Gastroesophageal sphincter (tissue), 4 donors: ENCODE measurements at regions not wholly inside any gene's neighbourhood (a gene's known extent, or its start where the extent isn't known, plus 50 kb on each side); places are given as distances from the start of the nearest gene placed in this dataset.
"Not testable (repeated sequence)": the region's sequence is repeated elsewhere in the genome, so short reads cannot be mapped to it uniquely, and the experiment has no call there.

ENCODE experiments used
- ATAC-seq: fragments of 150-250 bp; one replicate; pipeline ENCODE4 v1.9.1; 2016; ENCODE audit warnings: mild to moderate bottlenecking, moderate library complexity
- H3K27ac ChIP-seq, 4 donors: fragments of 200-600 bp; sonication (generic) in 3 of 4; 1 replicate in 3 of 4; 2 replicates in 1 of 4; pipeline ENCODE4 v1.5.1; 2016 to 2019
- H3K27me3 ChIP-seq: fragments of 200-600 bp; sonication (generic); one replicate; pipeline ENCODE4 v1.5.1; 2019
- H3K36me3 ChIP-seq, 2 donors: fragments of 200-600 bp; sonication (generic); one replicate each; pipeline ENCODE4 v1.5.1; 2019; ENCODE audit warnings: control low read depth in 1 of 2
- H3K4me1 ChIP-seq, 3 donors: fragments of 200-600 bp; sonication (generic); 1 replicate in 2 of 3; 2 replicates in 1 of 3; pipeline ENCODE4 v1.5.1; 2016 to 2019; ENCODE audit warnings: control low read depth in 2 of 3
- H3K4me3 ChIP-seq, 2 donors: fragments of 200-600 bp; sonication (generic); one replicate each; pipeline ENCODE4 v1.5.1; 2019; ENCODE audit warnings: mild to moderate bottlenecking in 1 of 2, moderate library complexity in 1 of 2
- H3K9me3 ChIP-seq, 3 donors: fragments of 200-600 bp; sonication (generic); one replicate each; pipeline ENCODE4 v1.5.1; 2017 to 2019; ENCODE audit warnings: control low read depth in 2 of 3
- CTCF ChIP-seq, 4 experiments: fragments of 200-600 bp in 2 of 4; fragments of 450-650 bp in 2 of 4; sonication (generic) in 1 of 4; IDR thresholded peaks; one replicate each; pipeline ENCODE4 v1.5.1; 2017 to 2019; ENCODE audit warnings: antibody characterized with exemption in 4 of 4, mild to moderate bottlenecking in 2 of 4, moderate library complexity in 2 of 4
- EP300 ChIP-seq: sonication (generic); formaldehyde crosslinking; IDR thresholded peaks from one replicate; pipeline ENCODE4 v1.6.1; 2017; ENCODE audit warnings: antibody characterized with exemption, mild to moderate bottlenecking
- POLR2A ChIP-seq, 2 donors: fragments of 450-650 bp; IDR thresholded peaks; one replicate each; pipeline ENCODE4 v1.6.1; 2017; ENCODE audit warnings: antibody characterized with exemption in 2 of 2, mild to moderate bottlenecking in 2 of 2, moderate library complexity in 1 of 2
- POLR2AphosphoS5 ChIP-seq: sonication (generic); formaldehyde crosslinking; IDR thresholded peaks from one replicate; pipeline ENCODE4 v1.6.1; 2017; ENCODE audit warnings: antibody characterized with exemption
- WGBS, 2 donors: methylation state at CpG; one replicate each; pipeline ENCODE4 v1.1.5; 2018; ENCODE audit warnings: low coverage in 1 of 2; 5-methylcytosine and 5-hydroxymethylcytosine counted together

GRCh38 chr10:120047926-120048325, 155.4 kb downstream of the SEC23IP start:
- no peak overlapping the region for H3K27ac ChIP-seq
- no peaks in the 10 kb centered on the region for H3K4me1 ChIP-seq
- H3K4me3 ChIP-seq = no peak overlapping the region
- no peaks in the 10 kb centered on the region for H3K9me3 ChIP-seq
- H3K27me3 ChIP-seq = no peaks in the 10 kb centered on the region
- no peak for ATAC-seq
- TF ChIP-seq POLR2AphosphoS5 (no peak), POLR2A (IDR thresholded peaks at IDR 0.05) (no peak), EP300 (no peak), CTCF (IDR thresholded peaks at IDR 0.05) (no peak)
- H3K36me3 ChIP-seq = no peaks in the 10 kb centered on the region

- Histone ChIP-seq H3K36me3 (no peaks in the 10 kb centered on the region), H3K27ac (no peak overlapping the region), H3K4me1 (no peaks in the 10 kb centered on the region), H3K27me3 (no peaks in the 10 kb centered on the region), H3K9me3 (no peaks in the 10 kb centered on the region), H3K4me3 (no peak overlapping the region)
- no peak for ATAC-seq
- 43 to 58% methylated on average over 1 of the region's 1 CpG for WGBS, 2 donors
- no peak for TF ChIP-seq EP300
- TF ChIP-seq CTCF (IDR thresholded peaks at IDR 0.05) = no peak
- no peak for TF ChIP-seq POLR2A (IDR thresholded peaks at IDR 0.05)
- no peak for TF ChIP-seq POLR2AphosphoS5
Measured at GRCh38 chr10:120048391-120048790, 155.9 kb downstream of the SEC23IP start.

DNA sequence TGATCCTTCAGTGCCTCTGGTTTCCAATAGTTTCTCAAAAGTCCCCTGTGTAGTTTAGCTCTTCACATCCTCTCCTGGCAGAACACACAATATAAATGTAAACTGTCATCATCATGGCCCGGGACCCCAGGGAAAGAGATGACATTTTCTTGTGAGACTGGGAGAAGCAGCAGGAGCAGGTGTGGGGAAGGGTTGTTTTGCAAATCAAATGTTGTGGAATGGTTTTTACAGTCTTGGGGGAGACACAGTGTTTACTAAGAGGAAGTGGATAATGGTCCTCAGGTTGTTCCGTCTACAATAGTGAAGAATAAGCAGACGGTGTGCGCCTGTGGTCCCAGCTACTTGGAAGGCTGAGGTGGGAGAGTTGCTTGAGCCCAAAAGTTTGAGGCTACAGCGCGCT, 159.1 kb downstream of the SEC23IP start:
- Histone ChIP-seq H3K27me3 (peaks cover 5% of the 10 kb centered on the region), H3K9me3 (no peaks in the 10 kb centered on the region), H3K27ac (no peak overlapping the region), H3K4me3 (no peak overlapping the region), H3K4me1 (no peaks in the 10 kb centered on the region), H3K36me3 (no peaks in the 10 kb centered on the region)
- 0 to 44% methylated on average over 1 to 5 of the region's 6 CpGs for WGBS, 2 donors
- TF ChIP-seq POLR2A (IDR thresholded peaks at IDR 0.05) (no peak), CTCF (IDR thresholded peaks at IDR 0.05) (no peak), POLR2AphosphoS5 (no peak), EP300 (no peak)
- ATAC-seq = no peak

GRCh38 chr10:120052964-120053702, 160.6 kb downstream of the SEC23IP start:
- ATAC-seq = no peak
- H3K9me3 ChIP-seq = no peaks in the 10 kb centered on the region
- H3K27ac ChIP-seq = no peak overlapping the region
- H3K4me1 ChIP-seq = no peaks in the 10 kb centered on the region
- no peak for TF ChIP-seq CTCF (IDR thresholded peaks at IDR 0.05)
- TF ChIP-seq POLR2A (IDR thresholded peaks at IDR 0.05) = no peak
- no peak for TF ChIP-seq EP300
- TF ChIP-seq POLR2AphosphoS5 = no peak
- 17 to 83% methylated on average over 1 of the region's 1 CpG for WGBS, 2 donors
- H3K27me3 ChIP-seq = peaks cover 5% of the 10 kb centered on the region
- H3K4me3 ChIP-seq = no peak overlapping the region
- no peaks in the 10 kb centered on the region for H3K36me3 ChIP-seq

DNA sequence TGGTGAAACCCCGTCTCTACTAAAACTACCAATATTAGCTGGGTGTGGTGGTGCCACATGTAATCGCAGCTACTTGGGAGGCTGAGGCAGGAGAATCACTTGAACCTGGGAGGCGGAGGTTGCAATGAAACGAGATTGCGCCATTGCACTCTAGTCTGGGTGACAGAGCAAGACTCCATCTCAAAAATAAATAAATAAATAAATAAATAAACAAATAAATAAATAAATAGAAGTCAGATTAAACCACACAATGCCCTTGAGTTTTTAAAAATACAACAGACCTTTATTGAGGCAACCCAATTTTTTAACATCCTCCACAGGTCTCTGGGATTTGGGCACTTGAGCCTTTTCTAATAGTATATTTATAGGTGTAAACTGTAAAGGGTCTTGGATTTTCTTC, 167.3 kb downstream of the SEC23IP start:
- not testable (repeated sequence) for ATAC-seq, H3K4me1 ChIP-seq, H3K36me3 ChIP-seq, H3K4me3 ChIP-seq, H3K27ac ChIP-seq, H3K9me3 ChIP-seq
- 90 to 100% methylated on average over 2 to 5 of the region's 5 CpGs for WGBS, 2 donors
- H3K27me3 ChIP-seq = peaks cover 19% of the 10 kb centered on the region
